ENCODE measurements at regions not wholly inside any gene's neighbourhood (a gene's known extent, or its start where the extent isn't known, plus 50 kb on each side); places are given as distances from the start of the nearest gene placed in this dataset.

- H3K27ac ChIP-seq: no peak overlapping the region
- no peaks in the 10 kb centered on the region for H3K4me1 ChIP-seq
- intact Hi-C loops (cut with DNase I): no loop called here
Measured at GRCh38 chr15:93603550-93603949, 514.5 kb upstream of the RGMA start.

GRCh38 chr15:93587059-93587521 is 498.1 kb upstream of the RGMA start:
- Histone ChIP-seq H3K4me3 (no peak overlapping the region), H3K9me3 (peaks cover 0 to 2% (median 0%) of the 10 kb centered on the region in 12 donors), H3K27me3 (no peaks in the 10 kb centered on the region), H3K36me3 (no peaks in the 10 kb centered on the region), H3K4me1 (peaks cover 0 to 9% (median 0%) of the 10 kb centered on the region in 12 donors), H3K27ac (peak overlapping the region in 4 of 12 donors; percentile 41 to 75 (median 49))
- intact Hi-C loops (cut with DNase I): loop anchor here in 1 of 10 donors (1.0 to 10.0 kb wide), 2 partner anchors 27 to 172 kb away; no protein-coding TSS in a partner anchor
- ATAC-seq (peak in 3 of 4 donors; percentile 77 to 86 (median 80)), DNase-seq (peak in 3 of 5 donors; percentile 34 to 56 (median 43))
- TF ChIP-seq POLR2A (IDR thresholded peaks at IDR 0.05) (no peak), CTCF (IDR thresholded peaks at IDR 0.05) (no peak)

More at GRCh38 chr15:93603550-93603949, 514.5 kb upstream of the RGMA start:
- Histone ChIP-seq H3K36me3 (no peaks in the 10 kb centered on the region), H3K9me3 (no peaks in the 10 kb centered on the region), H3K27me3 (peaks cover 0 to 17% (median 0%) of the 10 kb centered on the region in 9 donors), H3K4me3 (no peak overlapping the region)
- TF ChIP-seq POLR2A (IDR thresholded peaks at IDR 0.05): no peak
- no peak for TF ChIP-seq CTCF (IDR thresholded peaks at IDR 0.05)
- DNase-seq (no peak), ATAC-seq (no peak)
- WGBS, 4 donors: 77 to 89% (median 81%) methylated on average over 2 of the region's 2 CpGs

GRCh38 chr15:93585012-93585411 is 496.0 kb upstream of the RGMA start:
- Histone ChIP-seq H3K4me1 (peaks cover 0 to 9% (median 0%) of the 10 kb centered on the region in 12 donors), H3K27me3 (no peaks in the 10 kb centered on the region), H3K9me3 (peaks cover 0 to 14% (median 0%) of the 10 kb centered on the region in 12 donors), H3K27ac (no peak overlapping the region), H3K4me3 (no peak overlapping the region), H3K36me3 (no peaks in the 10 kb centered on the region)
- no peak for TF ChIP-seq POLR2A (IDR thresholded peaks at IDR 0.05)
- no peak for TF ChIP-seq CTCF (IDR thresholded peaks at IDR 0.05)
- intact Hi-C loops (cut with DNase I): loop anchor here in 1 of 10 donors (10.0 kb wide), 1 partner anchor 170 kb away; no protein-coding TSS in a partner anchor
- no peak for DNase-seq
- ATAC-seq: no peak
- 68 to 78% (median 71%) methylated on average over 2 of the region's 2 CpGs for WGBS, 4 donors

- no peaks in the 10 kb centered on the region for H3K27me3 ChIP-seq
- H3K27ac ChIP-seq: peak overlapping the region in 3 of 12 donors; percentile 37 to 57 (median 41)
- no peaks in the 10 kb centered on the region for H3K36me3 ChIP-seq
- TF ChIP-seq CTCF (IDR thresholded peaks at IDR 0.05) (no peak), POLR2A (IDR thresholded peaks at IDR 0.05) (no peak)
- H3K4me1 ChIP-seq: peaks cover 0 to 9% (median 0%) of the 10 kb centered on the region in 12 donors
- peaks cover 0 to 25% (median 0%) of the 10 kb centered on the region in 12 donors for H3K9me3 ChIP-seq
- DNase-seq (no peak), ATAC-seq (no peak)
- intact Hi-C loops (cut with DNase I): loop anchor here in 1 of 10 donors (10.0 kb wide), 1 partner anchor 169 kb away; no protein-coding TSS in a partner anchor
- H3K4me3 ChIP-seq: no peak overlapping the region
- 74 to 83% (median 79%) methylated on average over 4 of the region's 4 CpGs for WGBS, 4 donors
Measured at GRCh38 chr15:93583968-93584367, 495.0 kb upstream of the RGMA start.
